ENCODE measurements at regions not wholly inside any gene's neighbourhood (a gene's known extent, or its start where the extent isn't known, plus 50 kb on each side); places are given as distances from the start of the nearest gene placed in this dataset.

GRCh38 chr3:118792191-118792590, 242.5 kb downstream of the IGSF11 start:
- DNase-seq: no peak
- Histone ChIP-seq H3K4me3 (no peak overlapping the region), H3K27me3 (no peaks in the 10 kb centered on the region), H3K9me3 (replicated peaks in 1 of 3) (no peaks in the 10 kb centered on the region), H3K36me3 (replicated peaks in 1 of 2) (no peaks in the 10 kb centered on the region), H3K27ac (no peak overlapping the region), H3K4me1 (replicated peaks in 1 of 2) (no peaks in the 10 kb centered on the region)
- intact Hi-C loops (cut with DNase I): no loop called here
- no peak for TF ChIP-seq POLR2A (IDR thresholded peaks at IDR 0.05)
- 66 to 71% (median 68%) methylated on average over 4 of the region's 4 CpGs for WGBS, 4 donors

GRCh38 chr3:118793176-118793575, 241.5 kb downstream of the IGSF11 start:
- DNase-seq: no peak
- no peaks in the 10 kb centered on the region for H3K9me3 ChIP-seq (replicated peaks in 1 of 3)
- H3K4me1 ChIP-seq (replicated peaks in 1 of 2): no peaks in the 10 kb centered on the region
- no peaks in the 10 kb centered on the region for H3K36me3 ChIP-seq (replicated peaks in 1 of 2)
- no peak for TF ChIP-seq CTCF (IDR thresholded peaks at IDR 0.05)
- TF ChIP-seq POLR2A (IDR thresholded peaks at IDR 0.05): no peak
- no peaks in the 10 kb centered on the region for H3K27me3 ChIP-seq
- no peak overlapping the region for H3K4me3 ChIP-seq
- H3K27ac ChIP-seq: no peak overlapping the region
- intact Hi-C loops (cut with DNase I): no loop called here

- Histone ChIP-seq H3K36me3 (replicated peaks in 1 of 2) (no peaks in the 10 kb centered on the region), H3K27ac (no peak overlapping the region), H3K4me1 (replicated peaks in 1 of 2) (no peaks in the 10 kb centered on the region), H3K27me3 (no peaks in the 10 kb centered on the region), H3K9me3 (replicated peaks in 1 of 3) (no peaks in the 10 kb centered on the region), H3K4me3 (no peak overlapping the region)
- TF ChIP-seq POLR2A (IDR thresholded peaks at IDR 0.05): no peak
- no peak for TF ChIP-seq CTCF (IDR thresholded peaks at IDR 0.05)
- intact Hi-C loops (cut with DNase I): no loop called here
- WGBS, 4 donors: 64 to 81% (median 69%) methylated on average over 3 of the region's 3 CpGs
- no peak for DNase-seq
These were observed 235.3 kb downstream of the IGSF11 start for GRCh38 chr3:118799303-118799702.

GRCh38 chr3:118801899-118802298, 232.7 kb downstream of the IGSF11 start:
- TF ChIP-seq CTCF (IDR thresholded peaks at IDR 0.05) (no peak), POLR2A (IDR thresholded peaks at IDR 0.05) (no peak)
- Histone ChIP-seq H3K27ac (no peak overlapping the region), H3K9me3 (replicated peaks in 1 of 3) (no peaks in the 10 kb centered on the region), H3K27me3 (no peaks in the 10 kb centered on the region), H3K4me1 (replicated peaks in 1 of 2) (no peaks in the 10 kb centered on the region), H3K4me3 (no peak overlapping the region), H3K36me3 (replicated peaks in 1 of 2) (no peaks in the 10 kb centered on the region)
- intact Hi-C loops (cut with DNase I): no loop called here
- DNase-seq: no peak
- WGBS, 4 donors: 80 to 87% (median 84%) methylated on average over 5 to 8 of the region's 8 CpGs

- intact Hi-C loops (cut with DNase I): no loop called here
- H3K4me1 ChIP-seq (replicated peaks in 1 of 2): no peaks in the 10 kb centered on the region
- TF ChIP-seq POLR2A (IDR thresholded peaks at IDR 0.05) (no peak), CTCF (IDR thresholded peaks at IDR 0.05) (no peak)
- no peaks in the 10 kb centered on the region for H3K36me3 ChIP-seq (replicated peaks in 1 of 2)
- no peak for DNase-seq
- H3K27me3 ChIP-seq: no peaks in the 10 kb centered on the region
- no peak overlapping the region for H3K4me3 ChIP-seq
- H3K9me3 ChIP-seq (replicated peaks in 1 of 3): no peaks in the 10 kb centered on the region
- H3K27ac ChIP-seq: no peak overlapping the region
- 54 to 81% (median 63%) methylated on average over 6 to 13 of the region's 13 CpGs for WGBS, 4 donors
These were observed 232.1 kb downstream of the IGSF11 start for GRCh38 chr3:118802325-118803095.

Measured in adrenal gland (tissue), 9 donors.